ENCODE measurements at regions not wholly inside any gene's neighbourhood (a gene's known extent, or its start where the extent isn't known, plus 50 kb on each side); places are given as distances from the start of the nearest gene placed in this dataset.

DNA sequence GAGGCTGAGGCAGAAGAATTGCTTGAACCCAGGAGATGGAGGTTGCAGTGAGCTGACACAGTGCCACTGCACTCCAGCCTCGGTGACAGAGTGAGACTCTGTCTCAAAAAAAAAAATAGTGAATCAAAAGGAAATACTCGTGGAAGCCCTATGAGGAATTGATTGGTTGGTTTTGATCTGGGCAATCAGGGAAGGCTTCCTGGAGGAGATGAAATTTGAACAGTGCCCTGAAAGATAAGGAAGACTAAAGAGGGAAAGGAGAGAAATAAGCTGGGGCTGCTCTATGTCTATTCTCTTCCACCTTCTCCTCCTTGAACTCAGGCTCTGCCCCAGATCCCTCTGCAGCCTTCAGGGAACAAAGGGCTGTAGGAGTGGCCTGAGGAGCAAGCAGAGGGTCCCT is 54.1 kb downstream of the IRF2BPL start:
- no peaks in the 10 kb centered on the region for H3K36me3 ChIP-seq (ENCODE audit: control insufficient read depth, insufficient read depth, low read length)
- H3K9ac ChIP-seq: no peak overlapping the region

DNA sequence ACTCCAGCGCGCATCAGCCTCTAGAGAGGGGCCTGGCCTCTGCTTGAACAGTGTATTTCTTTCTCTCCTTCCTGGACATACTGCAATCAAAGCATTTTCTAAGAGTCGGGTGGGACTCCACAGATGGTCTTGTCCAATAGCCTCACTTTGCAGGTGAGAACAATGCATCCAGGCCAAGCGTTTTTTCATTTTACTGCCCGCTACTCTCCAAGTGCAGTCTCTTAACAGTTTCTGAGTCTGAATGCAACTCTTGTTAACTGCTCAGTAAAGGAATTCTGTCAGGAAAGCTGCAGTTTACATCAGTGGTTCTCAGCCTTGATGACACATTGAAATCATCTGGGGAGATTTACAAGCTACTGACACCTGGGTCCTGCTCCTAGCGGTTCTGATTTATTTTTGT is 57.0 kb downstream of the IRF2BPL start:
- Histone ChIP-seq H3K9ac (no peak overlapping the region), H3K4me2 (ENCODE audit: low read length) (no peak overlapping the region), H3K36me3 (ENCODE audit: control insufficient read depth, insufficient read depth, low read length) (no peaks in the 10 kb centered on the region), H3K27me3 (ENCODE audit: control insufficient read depth, insufficient read depth, low read length) (no peaks in the 10 kb centered on the region), H2AFZ (peak overlapping the region; percentile 28), H3K9me3 (ENCODE audit: control insufficient read depth, low read length) (no peaks in the 10 kb centered on the region), H3K4me3 (ENCODE audit: low read depth, low read length) (no peak overlapping the region), H3K27ac (no peak overlapping the region), H3K4me1 (peaks cover 8% of the 10 kb centered on the region), H3K79me2 (no peaks in the 10 kb centered on the region)
- TF ChIP-seq, protein P1, sequence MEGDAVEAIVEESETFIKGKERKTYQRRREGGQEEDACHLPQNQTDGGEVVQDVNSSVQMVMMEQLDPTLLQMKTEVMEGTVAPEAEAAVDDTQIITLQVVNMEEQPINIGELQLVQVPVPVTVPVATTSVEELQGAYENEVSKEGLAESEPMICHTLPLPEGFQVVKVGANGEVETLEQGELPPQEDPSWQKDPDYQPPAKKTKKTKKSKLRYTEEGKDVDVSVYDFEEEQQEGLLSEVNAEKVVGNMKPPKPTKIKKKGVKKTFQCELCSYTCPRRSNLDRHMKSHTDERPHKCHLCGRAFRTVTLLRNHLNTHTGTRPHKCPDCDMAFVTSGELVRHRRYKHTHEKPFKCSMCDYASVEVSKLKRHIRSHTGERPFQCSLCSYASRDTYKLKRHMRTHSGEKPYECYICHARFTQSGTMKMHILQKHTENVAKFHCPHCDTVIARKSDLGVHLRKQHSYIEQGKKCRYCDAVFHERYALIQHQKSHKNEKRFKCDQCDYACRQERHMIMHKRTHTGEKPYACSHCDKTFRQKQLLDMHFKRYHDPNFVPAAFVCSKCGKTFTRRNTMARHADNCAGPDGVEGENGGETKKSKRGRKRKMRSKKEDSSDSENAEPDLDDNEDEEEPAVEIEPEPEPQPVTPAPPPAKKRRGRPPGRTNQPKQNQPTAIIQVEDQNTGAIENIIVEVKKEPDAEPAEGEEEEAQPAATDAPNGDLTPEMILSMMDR (IDR thresholded peaks at IDR 0.05): no peak

More for the DNA sequence above, 54.1 kb downstream of the IRF2BPL start:
- no peaks in the 10 kb centered on the region for H3K79me2 ChIP-seq
- TF ChIP-seq, protein P1 (IDR thresholded peaks at IDR 0.05): no peak
- H3K27ac ChIP-seq: no peak overlapping the region
- no peak overlapping the region for H2AFZ ChIP-seq
- H3K4me3 ChIP-seq (ENCODE audit: low read depth, low read length): no peak overlapping the region
- H3K4me1 ChIP-seq: peaks cover 12% of the 10 kb centered on the region
- H3K4me2 ChIP-seq (ENCODE audit: low read length): no peak overlapping the region
- no peaks in the 10 kb centered on the region for H3K9me3 ChIP-seq (ENCODE audit: control insufficient read depth, low read length)
- H3K27me3 ChIP-seq (ENCODE audit: control insufficient read depth, insufficient read depth, low read length): no peaks in the 10 kb centered on the region

DNA sequence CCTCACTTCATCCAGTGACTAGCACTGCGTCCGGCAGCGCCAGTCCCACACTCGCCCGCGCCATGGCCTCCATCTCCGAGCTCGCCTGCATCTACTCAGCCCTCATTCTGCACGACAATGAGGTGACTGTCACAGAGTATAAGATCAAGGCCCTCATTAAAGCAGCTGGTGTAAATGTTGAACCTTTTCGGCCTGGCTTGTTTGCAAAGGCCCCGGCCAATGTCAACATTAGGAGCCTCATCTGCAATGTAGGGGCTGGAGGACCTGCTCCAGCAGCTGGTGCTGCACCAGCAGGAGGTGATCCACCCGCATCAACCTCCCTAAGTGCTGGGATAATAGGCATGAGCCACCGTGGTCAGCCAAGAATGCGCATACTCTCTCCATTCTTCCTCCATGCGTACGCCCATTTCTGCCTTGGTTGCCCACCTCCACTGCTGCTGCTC is 59.9 kb downstream of the IRF2BPL start:
- Histone ChIP-seq H3K4me3 (ENCODE audit: low read depth, low read length) (no peak overlapping the region), H3K9me3 (ENCODE audit: control insufficient read depth, low read length) (no peaks in the 10 kb centered on the region), H3K79me2 (no peaks in the 10 kb centered on the region), H3K36me3 (ENCODE audit: control insufficient read depth, insufficient read depth, low read length) (no peaks in the 10 kb centered on the region), H3K27ac (no peak overlapping the region), H3K9ac (no peak overlapping the region), H2AFZ (no peak overlapping the region), H3K4me1 (peaks cover 10% of the 10 kb centered on the region), H3K27me3 (ENCODE audit: control insufficient read depth, insufficient read depth, low read length) (no peaks in the 10 kb centered on the region), H3K4me2 (ENCODE audit: low read length) (no peak overlapping the region)
- TF ChIP-seq, protein P1 (IDR thresholded peaks at IDR 0.05): no peak

DNA sequence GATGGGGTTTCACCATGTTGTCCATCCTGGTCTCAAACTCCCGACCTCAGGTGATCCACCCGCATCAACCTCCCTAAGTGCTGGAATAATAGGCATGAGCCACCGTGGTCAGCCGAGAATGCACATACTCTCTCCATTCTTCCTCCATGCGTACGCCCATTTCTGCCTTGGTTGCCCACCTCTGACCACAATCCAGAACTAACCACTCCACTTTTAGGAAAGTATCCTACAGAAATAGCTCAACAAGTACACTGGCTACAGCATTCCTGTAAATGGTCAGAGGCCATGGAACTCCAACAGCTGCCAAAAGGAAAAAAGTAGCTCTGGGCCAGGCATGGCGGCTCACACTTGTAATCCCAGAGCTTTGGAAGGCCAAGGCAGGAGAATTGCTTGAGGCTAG is 60.7 kb downstream of the IRF2BPL start:
- H2AFZ ChIP-seq: no peak overlapping the region
- no peaks in the 10 kb centered on the region for H3K36me3 ChIP-seq (ENCODE audit: control insufficient read depth, insufficient read depth, low read length)
- TF ChIP-seq, protein P1 (IDR thresholded peaks at IDR 0.05): no peak
- H3K9me3 ChIP-seq (ENCODE audit: control insufficient read depth, low read length): no peaks in the 10 kb centered on the region
- H3K27ac ChIP-seq: no peak overlapping the region
- no peak overlapping the region for H3K9ac ChIP-seq
- no peak overlapping the region for H3K4me3 ChIP-seq (ENCODE audit: low read depth, low read length)
- no peaks in the 10 kb centered on the region for H3K79me2 ChIP-seq
- H3K27me3 ChIP-seq (ENCODE audit: control insufficient read depth, insufficient read depth, low read length): no peaks in the 10 kb centered on the region
- H3K4me2 ChIP-seq (ENCODE audit: low read length): no peak overlapping the region
- peaks cover 10% of the 10 kb centered on the region for H3K4me1 ChIP-seq

DNA sequence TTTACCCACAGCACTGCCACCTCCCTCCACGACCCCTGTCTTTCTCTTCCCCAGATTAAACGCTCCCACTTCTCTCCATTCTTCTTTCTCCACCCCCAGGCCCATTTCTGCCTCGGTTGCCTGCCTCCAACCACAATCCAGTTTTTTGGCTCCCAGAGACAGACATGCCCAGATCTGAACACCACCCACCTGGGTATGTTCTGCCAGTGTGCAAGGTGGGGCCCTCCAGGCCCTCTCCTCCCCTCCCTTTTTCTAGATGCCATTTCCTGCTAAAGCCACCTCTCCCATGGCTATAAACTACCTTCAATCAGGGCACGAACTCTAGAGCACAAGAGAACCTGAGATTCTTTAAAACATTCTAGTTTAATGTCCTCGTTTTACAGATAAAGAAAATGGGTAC is 63.3 kb downstream of the IRF2BPL start:
- no peak overlapping the region for H3K4me2 ChIP-seq (ENCODE audit: low read length)
- no peaks in the 10 kb centered on the region for H3K79me2 ChIP-seq
- peak overlapping the region; percentile 74 for H2AFZ ChIP-seq
- TF ChIP-seq, protein P1 (IDR thresholded peaks at IDR 0.05): no peak
- no peaks in the 10 kb centered on the region for H3K36me3 ChIP-seq (ENCODE audit: control insufficient read depth, insufficient read depth, low read length)
- no peaks in the 10 kb centered on the region for H3K9me3 ChIP-seq (ENCODE audit: control insufficient read depth, low read length)
- H3K4me3 ChIP-seq (ENCODE audit: low read depth, low read length): no peak overlapping the region
- peaks cover 26% of the 10 kb centered on the region for H3K4me1 ChIP-seq
- H3K9ac ChIP-seq: no peak overlapping the region
- no peaks in the 10 kb centered on the region for H3K27me3 ChIP-seq (ENCODE audit: control insufficient read depth, insufficient read depth, low read length)
- H3K27ac ChIP-seq: peak overlapping the region; percentile 44

All from parathyroid adenoma (tissue), 2 donors.